ENCODE measurements at regions not wholly inside any gene's neighbourhood (a gene's known extent, or its start where the extent isn't known, plus 50 kb on each side); places are given as distances from the start of the nearest gene placed in this dataset.

- no peaks in the 10 kb centered on the region for H3K36me3 ChIP-seq (ENCODE audit: insufficient read depth, low read length)
- no peak overlapping the region for H3K9ac ChIP-seq (ENCODE audit: insufficient read length)
- no peak overlapping the region for H3K4me3 ChIP-seq
- DNase-seq (ENCODE audit: low read depth, low spot score): no peak
- no peaks in the 10 kb centered on the region for H3K9me3 ChIP-seq (ENCODE audit: low read depth, low read length)
- TF ChIP-seq FOXP2 (optimal IDR thresholded peaks at IDR 0.05; ENCODE audit: control extremely low read depth, extremely low read length, insufficient read depth): no peak
- no peak for TF ChIP-seq POLR2AphosphoS5 (IDR thresholded peaks at IDR 0.05; ENCODE audit: borderline replicate concordance, low read depth, low read length)
- no peak for TF ChIP-seq EZH2 (IDR thresholded peaks at IDR 0.05)
- no peak overlapping the region for H3K27ac ChIP-seq
Measured at GRCh38 chr12:89181271-89181920, 170.9 kb downstream of the DUSP6 start.

GRCh38 chr12:89180496-89180895 lies 171.8 kb downstream of the DUSP6 start:
- Histone ChIP-seq H3K9me3 (ENCODE audit: low read depth, low read length) (no peaks in the 10 kb centered on the region), H3K4me3 (no peak overlapping the region), H3K36me3 (ENCODE audit: insufficient read depth, low read length) (no peaks in the 10 kb centered on the region), H3K27ac (no peak overlapping the region), H3K9ac (ENCODE audit: insufficient read length) (no peak overlapping the region)
- TF ChIP-seq FOXP2 (optimal IDR thresholded peaks at IDR 0.05; ENCODE audit: control extremely low read depth, extremely low read length, insufficient read depth) (no peak), POLR2AphosphoS5 (IDR thresholded peaks at IDR 0.05; ENCODE audit: borderline replicate concordance, low read depth, low read length) (no peak), EZH2 (IDR thresholded peaks at IDR 0.05) (no peak)
- no peak for DNase-seq (ENCODE audit: low read depth, low spot score)

- no peaks in the 10 kb centered on the region for H3K36me3 ChIP-seq (ENCODE audit: insufficient read depth, low read length)
- TF ChIP-seq EZH2 (IDR thresholded peaks at IDR 0.05) (no peak), POLR2AphosphoS5 (IDR thresholded peaks at IDR 0.05; ENCODE audit: borderline replicate concordance, low read depth, low read length) (no peak), FOXP2 (optimal IDR thresholded peaks at IDR 0.05; ENCODE audit: control extremely low read depth, extremely low read length, insufficient read depth) (no peak)
- no peak overlapping the region for H3K9ac ChIP-seq (ENCODE audit: insufficient read length)
- H3K4me3 ChIP-seq: no peak overlapping the region
- peak; percentile 22 for DNase-seq (ENCODE audit: low read depth, low spot score)
- H3K27ac ChIP-seq: no peak overlapping the region
- H3K9me3 ChIP-seq (ENCODE audit: low read depth, low read length): no peaks in the 10 kb centered on the region
Measured at GRCh38 chr12:89179983-89180382, 172.3 kb downstream of the DUSP6 start.

GRCh38 chr12:89179245-89179644 lies 173.1 kb downstream of the DUSP6 start:
- no peak overlapping the region for H3K9ac ChIP-seq (ENCODE audit: insufficient read length)
- H3K27ac ChIP-seq: no peak overlapping the region
- no peaks in the 10 kb centered on the region for H3K36me3 ChIP-seq (ENCODE audit: insufficient read depth, low read length)
- no peaks in the 10 kb centered on the region for H3K9me3 ChIP-seq (ENCODE audit: low read depth, low read length)
- no peak overlapping the region for H3K4me3 ChIP-seq
- no peak for TF ChIP-seq POLR2AphosphoS5 (IDR thresholded peaks at IDR 0.05; ENCODE audit: borderline replicate concordance, low read depth, low read length)
- TF ChIP-seq FOXP2 (optimal IDR thresholded peaks at IDR 0.05; ENCODE audit: control extremely low read depth, extremely low read length, insufficient read depth): no peak
- TF ChIP-seq EZH2 (IDR thresholded peaks at IDR 0.05): no peak
- no peak for DNase-seq (ENCODE audit: low read depth, low spot score)

GRCh38 chr12:89177802-89178395 lies 174.4 kb downstream of the DUSP6 start:
- Histone ChIP-seq H3K9ac (ENCODE audit: insufficient read length) (no peak overlapping the region), H3K27ac (no peak overlapping the region), H3K4me3 (no peak overlapping the region), H3K9me3 (ENCODE audit: low read depth, low read length) (no peaks in the 10 kb centered on the region), H3K36me3 (ENCODE audit: insufficient read depth, low read length) (no peaks in the 10 kb centered on the region)
- DNase-seq (ENCODE audit: low read depth, low spot score): no peak
- TF ChIP-seq POLR2AphosphoS5 (IDR thresholded peaks at IDR 0.05; ENCODE audit: borderline replicate concordance, low read depth, low read length) (no peak), FOXP2 (optimal IDR thresholded peaks at IDR 0.05; ENCODE audit: control extremely low read depth, extremely low read length, insufficient read depth) (no peak)

- DNase-seq (ENCODE audit: low read depth, low spot score): no peak
- H3K27ac ChIP-seq: no peak overlapping the region
Measured at GRCh38 chr12:89176676-89177075, 175.6 kb downstream of the DUSP6 start.

GRCh38 chr12:89173678-89174077 lies 178.6 kb downstream of the DUSP6 start:
- Histone ChIP-seq H3K4me3 (no peak overlapping the region), H3K27ac (no peak overlapping the region), H3K9me3 (ENCODE audit: low read depth, low read length) (no peaks in the 10 kb centered on the region), H3K9ac (ENCODE audit: insufficient read length) (no peak overlapping the region), H3K36me3 (ENCODE audit: insufficient read depth, low read length) (no peaks in the 10 kb centered on the region)
- DNase-seq (ENCODE audit: low read depth, low spot score): no peak
- no peak for TF ChIP-seq FOXP2 (optimal IDR thresholded peaks at IDR 0.05; ENCODE audit: control extremely low read depth, extremely low read length, insufficient read depth)
- no peak for TF ChIP-seq POLR2AphosphoS5 (IDR thresholded peaks at IDR 0.05; ENCODE audit: borderline replicate concordance, low read depth, low read length)
- no peak for TF ChIP-seq EZH2 (IDR thresholded peaks at IDR 0.05)

More at GRCh38 chr12:89176676-89177075, 175.6 kb downstream of the DUSP6 start:
- Histone ChIP-seq H3K36me3 (ENCODE audit: insufficient read depth, low read length) (no peaks in the 10 kb centered on the region), H3K4me3 (no peak overlapping the region), H3K9ac (ENCODE audit: insufficient read length) (no peak overlapping the region), H3K9me3 (ENCODE audit: low read depth, low read length) (no peaks in the 10 kb centered on the region)
- TF ChIP-seq POLR2AphosphoS5 (IDR thresholded peaks at IDR 0.05; ENCODE audit: borderline replicate concordance, low read depth, low read length) (no peak), EZH2 (IDR thresholded peaks at IDR 0.05) (no peak), FOXP2 (optimal IDR thresholded peaks at IDR 0.05; ENCODE audit: control extremely low read depth, extremely low read length, insufficient read depth) (no peak)

- no peak overlapping the region for H3K9ac ChIP-seq (ENCODE audit: insufficient read length)
- DNase-seq (ENCODE audit: low read depth, low spot score): no peak
- no peaks in the 10 kb centered on the region for H3K9me3 ChIP-seq (ENCODE audit: low read depth, low read length)
- no peak for TF ChIP-seq FOXP2 (optimal IDR thresholded peaks at IDR 0.05; ENCODE audit: control extremely low read depth, extremely low read length, insufficient read depth)
- TF ChIP-seq POLR2AphosphoS5 (IDR thresholded peaks at IDR 0.05; ENCODE audit: borderline replicate concordance, low read depth, low read length): no peak
- TF ChIP-seq EZH2 (IDR thresholded peaks at IDR 0.05): no peak
- no peaks in the 10 kb centered on the region for H3K36me3 ChIP-seq (ENCODE audit: insufficient read depth, low read length)
- H3K4me3 ChIP-seq: no peak overlapping the region
- H3K27ac ChIP-seq: no peak overlapping the region
Measured at GRCh38 chr12:89173096-89173495, 179.2 kb downstream of the DUSP6 start.

Data from SK-N-MC (cell line).